Keratinocyte (primary cell): ENCODE measurements at regions not wholly inside any gene's neighbourhood (a gene's known extent, or its start where the extent isn't known, plus 50 kb on each side); places are given as distances from the start of the nearest gene placed in this dataset.

Experiments used
- EZH2 ChIP-seq: IDR thresholded peaks from one replicate; pipeline ENCODE4 v1.6.1; 2012; ENCODE audit warnings: inconsistent platforms, mild to moderate bottlenecking, low read length, moderate library complexity
- TF ChIP-seq, protein P1 (sequence below), 3 experiments: IDR thresholded peaks in 1 of 3; conservative IDR thresholded peaks in 1 of 3; optimal IDR thresholded peaks in 1 of 3; 2 replicates in 2 of 3; 3 replicates in 1 of 3; pipeline versions ENCODE3 to v1.5.1; 2011; ENCODE audit warnings: low read length in 3 of 3, mild to moderate bottlenecking in 3 of 3, moderate library complexity in 2 of 3, control low read depth in 1 of 3, inconsistent platforms in 1 of 3; ENCODE audit not compliant: insufficient read depth in 2 of 3; ENCODE audit errors: extremely low read depth in 1 of 3

DNA sequence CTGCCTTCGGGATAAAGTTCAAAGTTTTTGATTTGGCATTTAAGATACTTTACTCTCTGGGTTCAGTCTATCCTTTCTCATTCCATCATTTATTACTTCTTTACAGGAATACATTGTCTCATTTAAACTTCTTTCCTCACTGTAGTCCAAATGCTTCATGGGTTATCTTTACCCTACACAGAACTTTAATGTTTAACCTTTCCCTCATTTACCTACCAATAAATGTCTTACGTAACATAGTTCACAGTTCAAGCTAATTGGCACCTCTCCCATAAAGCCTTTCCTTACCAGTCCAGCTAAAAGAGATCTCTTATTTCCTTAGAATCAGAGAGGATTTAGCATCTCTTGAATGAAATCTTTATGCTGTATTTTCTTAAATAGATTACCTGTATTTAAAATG is 476.3 kb upstream of the SEL1L start:
- TF ChIP-seq, protein P1, sequence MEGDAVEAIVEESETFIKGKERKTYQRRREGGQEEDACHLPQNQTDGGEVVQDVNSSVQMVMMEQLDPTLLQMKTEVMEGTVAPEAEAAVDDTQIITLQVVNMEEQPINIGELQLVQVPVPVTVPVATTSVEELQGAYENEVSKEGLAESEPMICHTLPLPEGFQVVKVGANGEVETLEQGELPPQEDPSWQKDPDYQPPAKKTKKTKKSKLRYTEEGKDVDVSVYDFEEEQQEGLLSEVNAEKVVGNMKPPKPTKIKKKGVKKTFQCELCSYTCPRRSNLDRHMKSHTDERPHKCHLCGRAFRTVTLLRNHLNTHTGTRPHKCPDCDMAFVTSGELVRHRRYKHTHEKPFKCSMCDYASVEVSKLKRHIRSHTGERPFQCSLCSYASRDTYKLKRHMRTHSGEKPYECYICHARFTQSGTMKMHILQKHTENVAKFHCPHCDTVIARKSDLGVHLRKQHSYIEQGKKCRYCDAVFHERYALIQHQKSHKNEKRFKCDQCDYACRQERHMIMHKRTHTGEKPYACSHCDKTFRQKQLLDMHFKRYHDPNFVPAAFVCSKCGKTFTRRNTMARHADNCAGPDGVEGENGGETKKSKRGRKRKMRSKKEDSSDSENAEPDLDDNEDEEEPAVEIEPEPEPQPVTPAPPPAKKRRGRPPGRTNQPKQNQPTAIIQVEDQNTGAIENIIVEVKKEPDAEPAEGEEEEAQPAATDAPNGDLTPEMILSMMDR (optimal IDR thresholded peaks at IDR 0.05 in 1 of 3, IDR thresholded peaks at IDR 0.05 in 1 of 3, conservative IDR thresholded peaks at IDR 0.05 in 1 of 3; ENCODE audit: extremely low read depth in 1 of 3, insufficient read depth in 2 of 3, low read length in 3 of 3), result no peak
- TF ChIP-seq EZH2, result no peak
